Natural killer cell (primary cell): ENCODE measurements at regions not wholly inside any gene's neighbourhood (a gene's known extent, or its start where the extent isn't known, plus 50 kb on each side); places are given as distances from the start of the nearest gene placed in this dataset.

Experiments used
- ATAC-seq, 3 donors: fragments of 150-1000 bp in 2 of 3; fragments of 200-7000 bp in 1 of 3; cut with Tn5 transposase; 1 replicate in 1 of 3; 2 replicates in 2 of 3; pipeline ENCODE4 v1.10.0; 2021; ENCODE audit warnings: mild to moderate bottlenecking in 2 of 3, moderate library complexity in 2 of 3
- DNase-seq, 2 donors: peaks; one replicate each; pipeline versions ENCODE4 v3.0.0 to v3.0.0-alpha.2; 2013 to 2021; ENCODE audit warnings: mixed read lengths in 1 of 2
- H3K27ac ChIP-seq: one replicate; pipeline ENCODE4 v1.5.1; 2013; ENCODE audit warnings: mild to moderate bottlenecking, low read length
- H3K27me3 ChIP-seq: one replicate; pipeline ENCODE4 v1.6.1; 2013; ENCODE audit warnings: low read length; ENCODE audit not compliant: control insufficient read depth, insufficient read depth
- H3K36me3 ChIP-seq: one replicate; pipeline ENCODE4 v1.6.1; 2013; ENCODE audit warnings: low read length; ENCODE audit not compliant: control insufficient read depth, insufficient read depth
- H3K4me1 ChIP-seq: one replicate; pipeline ENCODE4 v1.6.1; 2013; ENCODE audit warnings: low read length; ENCODE audit not compliant: control insufficient read depth, insufficient read depth
- H3K4me3 ChIP-seq: one replicate; pipeline ENCODE4 v1.5.1; 2013; ENCODE audit warnings: low read length
- H3K9me3 ChIP-seq: one replicate; pipeline ENCODE4 v1.6.1; 2013; ENCODE audit warnings: low read length; ENCODE audit not compliant: control insufficient read depth, insufficient read depth
- H3K27ac Mint-ChIP-seq, 2 donors: one replicate each; pipeline ENCODE4 v1.8.0; 2022; ENCODE audit warnings: mild to moderate bottlenecking in 2 of 2, mixed read lengths in 2 of 2, moderate library complexity in 1 of 2
- H3K27me3 Mint-ChIP-seq, 2 donors: one replicate each; pipeline ENCODE4 v1.8.0; 2022; ENCODE audit warnings: low read depth in 2 of 2, mixed read lengths in 2 of 2
- H3K36me3 Mint-ChIP-seq: one replicate; pipeline ENCODE4 v1.8.0; 2022; ENCODE audit warnings: mixed read lengths
- H3K4me1 Mint-ChIP-seq, 2 donors: one replicate each; pipeline ENCODE4 v1.8.0; 2022; ENCODE audit warnings: mixed read lengths in 2 of 2
- H3K4me3 Mint-ChIP-seq: one replicate; pipeline ENCODE4 v1.8.0; 2022; ENCODE audit warnings: mild to moderate bottlenecking, moderate library complexity, mixed read lengths
- H3K9me3 Mint-ChIP-seq, 2 donors: one replicate each; pipeline ENCODE4 v1.8.0; 2022; ENCODE audit warnings: mixed read lengths in 2 of 2
- CTCF ChIP-seq: fragments of 200-600 bp; IDR thresholded peaks from one replicate; pipeline ENCODE4 v1.8.0; 2022; ENCODE audit warnings: antibody characterized with exemption
- WGBS: methylation state at CpG from one replicate; pipeline ENCODE4 v1.1.7; 2013; ENCODE audit warnings: missing lambda C conversion rate; ENCODE audit not compliant: insufficient coverage; 5-methylcytosine and 5-hydroxymethylcytosine counted together
- intact Hi-C: fragments of 100-400 bp; cut with micrococcal nuclease; formaldehyde crosslinking; loops from one replicate; pipeline ENCODE4 v1.14.2; 2022

DNA sequence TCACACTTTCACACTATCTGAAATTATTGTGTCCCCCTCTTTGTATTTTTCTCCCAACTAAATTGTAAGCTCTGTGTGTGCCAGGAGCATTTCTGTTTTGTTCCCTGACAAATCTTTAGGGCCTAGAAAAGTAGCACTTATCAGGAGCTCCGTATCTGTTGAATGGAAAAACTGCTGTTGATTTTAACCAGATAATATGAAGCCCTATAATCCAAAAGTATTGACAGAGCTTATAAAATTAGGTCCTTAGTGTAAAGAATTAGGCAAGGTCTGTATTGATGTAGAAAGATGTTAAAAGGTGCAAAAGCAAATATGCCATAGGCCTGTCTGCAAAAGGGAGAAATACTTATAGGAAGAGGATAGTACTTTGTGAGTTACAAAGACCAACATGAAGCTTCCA is 109.4 kb upstream of the ISL1 start:
- Histone ChIP-seq H3K27me3 (no peaks in the 10 kb centered on the region), H3K27ac (no peak overlapping the region), H3K9me3 (no peaks in the 10 kb centered on the region), H3K36me3 (no peaks in the 10 kb centered on the region), H3K4me3 (no peak overlapping the region), H3K4me1 (no peaks in the 10 kb centered on the region)
- H3K36me3 Mint-ChIP-seq: no peaks in the 10 kb centered on the region
- H3K4me3 Mint-ChIP-seq: no peak overlapping the region
- H3K27ac Mint-ChIP-seq: no peak overlapping the region
- H3K9me3 Mint-ChIP-seq: peaks cover 11 to 16% of the 10 kb centered on the region in 2 donors
- no peak for TF ChIP-seq CTCF
- DNase-seq (no peak), ATAC-seq (no peak)
- 71% methylated on average over 1 of the region's 1 CpG for WGBS
- H3K4me1 Mint-ChIP-seq: no peaks in the 10 kb centered on the region
- H3K27me3 Mint-ChIP-seq: no peaks in the 10 kb centered on the region
- intact Hi-C loops: no loop called here

- H3K9me3 Mint-ChIP-seq: peaks cover 11 to 19% of the 10 kb centered on the region in 2 donors
- no peak overlapping the region for H3K27ac Mint-ChIP-seq
- no peak for TF ChIP-seq CTCF
- ATAC-seq (no peak), DNase-seq (no peak)
- H3K4me3 ChIP-seq: no peak overlapping the region
- H3K36me3 Mint-ChIP-seq: no peaks in the 10 kb centered on the region
- WGBS: 87% methylated on average over 9 of the region's 9 CpGs
- intact Hi-C loops: no loop called here
- H3K4me3 Mint-ChIP-seq: no peak overlapping the region
- no peaks in the 10 kb centered on the region for H3K27me3 Mint-ChIP-seq
- no peak overlapping the region for H3K27ac ChIP-seq
- H3K4me1 Mint-ChIP-seq: no peaks in the 10 kb centered on the region
- no peaks in the 10 kb centered on the region for H3K4me1 ChIP-seq
- no peaks in the 10 kb centered on the region for H3K36me3 ChIP-seq
- H3K9me3 ChIP-seq: no peaks in the 10 kb centered on the region
- H3K27me3 ChIP-seq: no peaks in the 10 kb centered on the region
Measured at GRCh38 chr5:51275428-51275827, 107.8 kb upstream of the ISL1 start.

DNA sequence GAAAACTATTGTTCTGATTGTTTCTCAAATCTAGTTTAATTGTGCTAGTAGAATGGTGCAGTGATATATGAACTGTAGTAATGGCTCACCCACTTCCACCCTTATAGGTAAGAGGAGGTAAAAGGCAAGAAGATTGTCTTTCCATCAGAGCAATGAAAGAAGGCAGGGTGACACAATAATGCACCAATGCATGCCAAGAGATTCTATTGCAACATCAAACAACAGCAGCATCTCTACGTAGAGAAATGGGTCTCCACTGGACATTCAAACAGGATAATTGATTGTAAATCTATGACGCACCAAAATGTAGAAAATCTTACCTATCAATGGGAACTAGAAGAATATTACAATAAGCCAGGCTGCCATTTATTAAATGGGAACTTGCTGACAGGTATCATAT is 107.0 kb upstream of the ISL1 start:
- H3K4me3 ChIP-seq: no peak overlapping the region
- ATAC-seq (no peak), DNase-seq (no peak)
- no peak overlapping the region for H3K27ac ChIP-seq
- H3K36me3 ChIP-seq: no peaks in the 10 kb centered on the region
- no peaks in the 10 kb centered on the region for H3K4me1 ChIP-seq
- no peaks in the 10 kb centered on the region for H3K4me1 Mint-ChIP-seq
- H3K27me3 ChIP-seq: no peaks in the 10 kb centered on the region
- intact Hi-C loops: no loop called here
- peaks cover 11 to 19% of the 10 kb centered on the region in 2 donors for H3K9me3 Mint-ChIP-seq
- H3K27ac Mint-ChIP-seq: no peak overlapping the region
- no peaks in the 10 kb centered on the region for H3K36me3 Mint-ChIP-seq
- 85% methylated on average over 2 of the region's 2 CpGs for WGBS
- no peak for TF ChIP-seq CTCF
- H3K4me3 Mint-ChIP-seq: no peak overlapping the region
- no peaks in the 10 kb centered on the region for H3K27me3 Mint-ChIP-seq
- no peaks in the 10 kb centered on the region for H3K9me3 ChIP-seq

GRCh38 chr5:51278539-51278938 is 104.7 kb upstream of the ISL1 start:
- Histone ChIP-seq H3K27ac (no peak overlapping the region), H3K9me3 (no peaks in the 10 kb centered on the region), H3K4me1 (no peaks in the 10 kb centered on the region), H3K4me3 (no peak overlapping the region), H3K36me3 (no peaks in the 10 kb centered on the region), H3K27me3 (no peaks in the 10 kb centered on the region)
- WGBS: 43% methylated on average over 3 of the region's 3 CpGs
- Mint-ChIP-seq H3K36me3 (no peaks in the 10 kb centered on the region), H3K9me3 (peaks cover 9 to 11% of the 10 kb centered on the region in 2 donors), H3K27me3 (no peaks in the 10 kb centered on the region), H3K4me1 (no peaks in the 10 kb centered on the region), H3K27ac (no peak overlapping the region), H3K4me3 (no peak overlapping the region)
- no peak for TF ChIP-seq CTCF
- ATAC-seq (no peak), DNase-seq (no peak)
- intact Hi-C loops: no loop called here
